ENCODE measurements at regions not wholly inside any gene's neighbourhood (a gene's known extent, or its start where the extent isn't known, plus 50 kb on each side); places are given as distances from the start of the nearest gene placed in this dataset.

DNA sequence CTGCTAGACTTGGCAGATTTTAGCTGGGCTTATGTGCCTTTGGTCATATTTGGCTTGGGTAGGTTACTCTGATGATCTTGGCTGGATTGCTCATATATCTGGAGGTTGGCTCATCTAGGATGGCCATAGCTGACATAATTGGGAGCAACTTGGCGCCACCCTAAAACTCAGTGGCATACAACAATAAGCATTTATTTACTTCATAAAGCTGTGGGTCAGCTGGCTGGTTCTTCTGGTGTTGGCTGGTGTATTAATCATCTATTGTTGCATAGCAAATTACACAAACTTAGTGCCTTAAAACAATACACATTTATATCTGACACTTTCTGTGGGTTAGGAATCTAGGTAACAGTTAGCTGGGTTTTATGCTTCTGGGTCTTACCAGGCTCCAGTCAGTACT lies 297.3 kb upstream of the JAG1 start:
- Histone ChIP-seq H3K4me3 (ENCODE audit: extremely low read depth, insufficient read depth, low read length, poor library complexity, severe bottlenecking) (no peak overlapping the region), H3K9me3 (ENCODE audit: control insufficient read depth, low read length) (no peaks in the 10 kb centered on the region), H3K4me1 (ENCODE audit: control insufficient read depth, insufficient read depth, low read length, poor library complexity, severe bottlenecking) (no peaks in the 10 kb centered on the region), H3K36me3 (ENCODE audit: control insufficient read depth, insufficient read depth, low read length) (no peaks in the 10 kb centered on the region), H3K27ac (ENCODE audit: low read depth, low read length, severe bottlenecking) (no peak overlapping the region)
- 100% methylated on average over 1 of the region's 1 CpG; no CpG with 5 or more reads in 1 of the 2 experiments for WGBS, 2 experiments (ENCODE audit: insufficient coverage in 2 of 2)

- 78 to 79% methylated on average over 3 to 4 of the region's 4 CpGs for WGBS, 2 experiments (ENCODE audit: insufficient coverage in 2 of 2)
- H3K27ac ChIP-seq (ENCODE audit: low read depth, low read length, severe bottlenecking), result no peak overlapping the region
- no peaks in the 10 kb centered on the region for H3K4me1 ChIP-seq (ENCODE audit: control insufficient read depth, insufficient read depth, low read length, poor library complexity, severe bottlenecking)
- H3K4me3 ChIP-seq (ENCODE audit: extremely low read depth, insufficient read depth, low read length, poor library complexity, severe bottlenecking), result no peak overlapping the region
- no peaks in the 10 kb centered on the region for H3K9me3 ChIP-seq (ENCODE audit: control insufficient read depth, low read length)
- H3K36me3 ChIP-seq (ENCODE audit: control insufficient read depth, insufficient read depth, low read length), result no peaks in the 10 kb centered on the region
These were observed 298.5 kb upstream of the JAG1 start for GRCh38 chr20:10972219-10972860.

- Histone ChIP-seq H3K36me3 (ENCODE audit: control insufficient read depth, insufficient read depth, low read length) (no peaks in the 10 kb centered on the region), H3K4me1 (ENCODE audit: control insufficient read depth, insufficient read depth, low read length, poor library complexity, severe bottlenecking) (peaks cover 7% of the 10 kb centered on the region), H3K4me3 (ENCODE audit: extremely low read depth, insufficient read depth, low read length, poor library complexity, severe bottlenecking) (no peak overlapping the region), H3K27ac (ENCODE audit: low read depth, low read length, severe bottlenecking) (no peak overlapping the region), H3K9me3 (ENCODE audit: control insufficient read depth, low read length) (no peaks in the 10 kb centered on the region)
- 90% methylated on average over 3 to 4 of the region's 6 CpGs for WGBS, 2 experiments (ENCODE audit: insufficient coverage in 2 of 2)
These were observed 302.3 kb upstream of the JAG1 start for GRCh38 chr20:10976051-10976450.

DNA sequence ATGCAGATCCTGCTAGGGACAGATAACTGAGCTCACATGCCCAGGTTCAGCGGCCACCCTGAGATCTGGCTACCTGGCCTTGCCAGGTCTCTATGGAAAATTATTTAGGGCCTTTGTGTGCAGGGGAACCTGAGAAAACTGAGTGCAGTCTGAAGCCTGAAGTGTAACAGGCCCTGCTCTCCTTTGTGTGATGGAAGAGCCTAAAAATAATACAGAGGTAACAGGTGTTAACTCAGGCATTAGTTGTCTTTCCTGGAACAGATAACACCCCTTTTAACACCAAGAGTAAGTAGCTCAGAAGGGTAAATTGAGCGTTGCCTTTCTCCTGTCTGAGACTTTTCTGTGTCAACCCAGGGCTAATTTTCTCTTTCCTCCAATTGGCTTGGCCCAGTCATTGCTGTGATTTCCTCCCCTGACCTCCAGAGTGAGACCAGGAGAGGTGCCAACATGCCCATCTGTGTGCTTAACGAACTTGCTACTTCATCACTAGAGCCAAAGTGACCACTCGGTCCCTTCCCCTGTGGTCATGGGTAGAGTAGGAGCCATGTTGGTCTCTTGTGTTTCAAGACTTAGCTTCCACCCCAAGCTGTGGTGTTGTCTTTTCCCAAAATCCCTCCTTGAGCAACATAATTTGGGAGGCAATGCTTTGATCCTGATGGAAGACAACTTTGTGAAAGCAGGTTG lies 304.4 kb upstream of the JAG1 start:
- Histone ChIP-seq H3K27ac (ENCODE audit: low read depth, low read length, severe bottlenecking) (no peak overlapping the region), H3K4me3 (ENCODE audit: extremely low read depth, insufficient read depth, low read length, poor library complexity, severe bottlenecking) (no peak overlapping the region), H3K9me3 (ENCODE audit: control insufficient read depth, low read length) (no peaks in the 10 kb centered on the region), H3K36me3 (ENCODE audit: control insufficient read depth, insufficient read depth, low read length) (no peaks in the 10 kb centered on the region), H3K4me1 (ENCODE audit: control insufficient read depth, insufficient read depth, low read length, poor library complexity, severe bottlenecking) (peaks cover 11% of the 10 kb centered on the region)
- WGBS, 2 experiments (ENCODE audit: insufficient coverage in 2 of 2), result 88 to 89% methylated on average over 2 to 4 of the region's 4 CpGs

- H3K9me3 ChIP-seq (ENCODE audit: control insufficient read depth, low read length), result no peaks in the 10 kb centered on the region
- WGBS, 2 experiments (ENCODE audit: insufficient coverage in 2 of 2), result 90% methylated on average over 2 of the region's 5 CpGs; no CpG with 5 or more reads in 1 of the 2 experiments
- no peaks in the 10 kb centered on the region for H3K36me3 ChIP-seq (ENCODE audit: control insufficient read depth, insufficient read depth, low read length)
- H3K4me1 ChIP-seq (ENCODE audit: control insufficient read depth, insufficient read depth, low read length, poor library complexity, severe bottlenecking), result peaks cover 12% of the 10 kb centered on the region
- H3K27ac ChIP-seq (ENCODE audit: low read depth, low read length, severe bottlenecking), result no peak overlapping the region
- H3K4me3 ChIP-seq (ENCODE audit: extremely low read depth, insufficient read depth, low read length, poor library complexity, severe bottlenecking), result no peak overlapping the region
These were observed 304.9 kb upstream of the JAG1 start for GRCh38 chr20:10978713-10979112.

GRCh38 chr20:10982692-10983091 lies 308.9 kb upstream of the JAG1 start:
- Histone ChIP-seq H3K4me3 (ENCODE audit: extremely low read depth, insufficient read depth, low read length, poor library complexity, severe bottlenecking) (no peak overlapping the region), H3K36me3 (ENCODE audit: control insufficient read depth, insufficient read depth, low read length) (no peaks in the 10 kb centered on the region), H3K9me3 (ENCODE audit: control insufficient read depth, low read length) (no peaks in the 10 kb centered on the region), H3K4me1 (ENCODE audit: control insufficient read depth, insufficient read depth, low read length, poor library complexity, severe bottlenecking) (peaks cover 12% of the 10 kb centered on the region), H3K27ac (ENCODE audit: low read depth, low read length, severe bottlenecking) (peak overlapping the region; percentile 93)
- WGBS, 2 experiments (ENCODE audit: insufficient coverage in 2 of 2), result 40 to 54% methylated on average over 3 to 5 of the region's 6 CpGs

GRCh38 chr20:10984294-10984693 lies 310.5 kb upstream of the JAG1 start:
- Histone ChIP-seq H3K27ac (ENCODE audit: low read depth, low read length, severe bottlenecking) (no peak overlapping the region), H3K9me3 (ENCODE audit: control insufficient read depth, low read length) (no peaks in the 10 kb centered on the region), H3K36me3 (ENCODE audit: control insufficient read depth, insufficient read depth, low read length) (no peaks in the 10 kb centered on the region), H3K4me3 (ENCODE audit: extremely low read depth, insufficient read depth, low read length, poor library complexity, severe bottlenecking) (no peak overlapping the region), H3K4me1 (ENCODE audit: control insufficient read depth, insufficient read depth, low read length, poor library complexity, severe bottlenecking) (peaks cover 5% of the 10 kb centered on the region)
- WGBS, 2 experiments (ENCODE audit: insufficient coverage in 2 of 2), result 86 to 96% methylated on average over 4 of the region's 4 CpGs

GRCh38 chr20:10984913-10985312 lies 311.1 kb upstream of the JAG1 start:
- Histone ChIP-seq H3K9me3 (ENCODE audit: control insufficient read depth, low read length) (no peaks in the 10 kb centered on the region), H3K27ac (ENCODE audit: low read depth, low read length, severe bottlenecking) (no peak overlapping the region), H3K36me3 (ENCODE audit: control insufficient read depth, insufficient read depth, low read length) (no peaks in the 10 kb centered on the region), H3K4me1 (ENCODE audit: control insufficient read depth, insufficient read depth, low read length, poor library complexity, severe bottlenecking) (peaks cover 5% of the 10 kb centered on the region), H3K4me3 (ENCODE audit: extremely low read depth, insufficient read depth, low read length, poor library complexity, severe bottlenecking) (no peak overlapping the region)
- 93 to 94% methylated on average over 6 of the region's 6 CpGs for WGBS, 2 experiments (ENCODE audit: insufficient coverage in 2 of 2)

GRCh38 chr20:10985536-10985935 lies 311.7 kb upstream of the JAG1 start:
- Histone ChIP-seq H3K36me3 (ENCODE audit: control insufficient read depth, insufficient read depth, low read length) (no peaks in the 10 kb centered on the region), H3K4me3 (ENCODE audit: extremely low read depth, insufficient read depth, low read length, poor library complexity, severe bottlenecking) (no peak overlapping the region), H3K27ac (ENCODE audit: low read depth, low read length, severe bottlenecking) (no peak overlapping the region), H3K9me3 (ENCODE audit: control insufficient read depth, low read length) (no peaks in the 10 kb centered on the region), H3K4me1 (ENCODE audit: control insufficient read depth, insufficient read depth, low read length, poor library complexity, severe bottlenecking) (peaks cover 5% of the 10 kb centered on the region)
- WGBS, 2 experiments (ENCODE audit: insufficient coverage in 2 of 2), result no CpG with 5 or more reads among the region's 1 CpG

DNA sequence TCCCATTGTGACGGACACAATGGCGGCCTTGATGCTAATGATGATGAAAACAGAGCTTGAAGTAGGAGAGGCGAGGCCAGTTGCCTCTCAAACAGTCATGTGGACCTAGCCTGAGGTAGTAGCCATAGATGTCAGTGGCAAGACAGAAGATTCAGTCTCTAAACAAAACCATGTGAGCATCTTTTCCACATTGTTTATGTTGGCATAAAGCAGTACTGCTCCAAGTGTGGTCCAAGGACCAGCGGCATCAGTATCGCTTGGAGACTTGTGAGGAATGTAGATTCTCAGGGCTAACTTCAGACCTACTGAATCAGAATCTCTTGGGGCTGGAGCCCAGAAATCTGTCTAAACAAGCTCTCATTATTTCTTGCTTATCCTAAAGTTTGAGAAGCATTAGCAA lies 312.8 kb upstream of the JAG1 start:
- WGBS, 2 experiments (ENCODE audit: insufficient coverage in 2 of 2), result 89 to 100% methylated on average over 4 of the region's 5 CpGs
- no peak overlapping the region for H3K27ac ChIP-seq (ENCODE audit: low read depth, low read length, severe bottlenecking)
- H3K4me1 ChIP-seq (ENCODE audit: control insufficient read depth, insufficient read depth, low read length, poor library complexity, severe bottlenecking), result peaks cover 5% of the 10 kb centered on the region
- H3K4me3 ChIP-seq (ENCODE audit: extremely low read depth, insufficient read depth, low read length, poor library complexity, severe bottlenecking), result no peak overlapping the region
- H3K36me3 ChIP-seq (ENCODE audit: control insufficient read depth, insufficient read depth, low read length), result no peaks in the 10 kb centered on the region
- no peaks in the 10 kb centered on the region for H3K9me3 ChIP-seq (ENCODE audit: control insufficient read depth, low read length)

Data from mesodermal cell (in vitro differentiated cells).